Nephron progenitor cell (in vitro differentiated cells): ENCODE measurements at regions not wholly inside any gene's neighbourhood (a gene's known extent, or its start where the extent isn't known, plus 50 kb on each side); places are given as distances from the start of the nearest gene placed in this dataset.

Experiments
- DNase-seq: peaks from one replicate; pipeline ENCODE4 v3.0.0; 2021
- H3K27ac Mint-ChIP-seq: 2 replicates; pipeline ENCODE4 v1.8.0; 2021; ENCODE audit warnings: mild to moderate bottlenecking, moderate library complexity, mixed read lengths
- H3K27me3 Mint-ChIP-seq: 2 replicates; pipeline ENCODE4 v1.8.0; 2021; ENCODE audit warnings: mild to moderate bottlenecking, low read depth, mixed read lengths; ENCODE audit not compliant: poor library complexity
- H3K36me3 Mint-ChIP-seq: 2 replicates; pipeline ENCODE4 v1.8.0; 2021; ENCODE audit warnings: low read depth, mixed read lengths
- H3K4me1 Mint-ChIP-seq: 2 replicates; pipeline ENCODE4 v1.8.0; 2021; ENCODE audit warnings: mixed read lengths
- H3K4me3 Mint-ChIP-seq: 2 replicates; pipeline ENCODE4 v1.8.0; 2021; ENCODE audit warnings: mild to moderate bottlenecking, moderate library complexity, mixed read lengths
- H3K9me3 Mint-ChIP-seq: 2 replicates; pipeline ENCODE4 v1.8.0; 2021; ENCODE audit warnings: mild to moderate bottlenecking, moderate library complexity, mixed read lengths
- TF ChIP-seq, protein P1 (sequence below): fragments of 200-600 bp; sonication (generic); IDR thresholded peaks from 2 replicates; pipeline ENCODE4 v1.5.0; 2021; ENCODE audit warnings: antibody characterized with exemption

DNA sequence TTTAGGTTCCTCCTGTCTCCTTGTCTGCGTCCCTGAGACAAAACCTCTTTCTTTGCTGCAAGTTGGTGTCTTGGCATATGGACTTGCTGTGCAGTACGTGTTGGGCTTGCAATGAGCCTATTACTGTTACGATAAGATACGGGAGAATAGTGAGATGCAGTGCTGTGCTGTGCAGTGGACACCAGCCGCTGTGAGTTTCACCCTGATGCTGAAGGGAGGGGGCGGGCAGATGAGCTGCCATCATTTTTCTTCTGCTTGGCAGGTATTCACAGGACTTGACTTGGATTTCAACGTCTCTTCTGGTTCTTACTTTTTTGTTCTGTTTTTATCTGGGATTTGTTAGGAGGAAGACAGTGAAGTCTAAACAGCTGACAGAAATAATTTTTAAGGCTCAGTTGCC is 257.1 kb upstream of the PITRM1 start:
- TF ChIP-seq, protein P1, sequence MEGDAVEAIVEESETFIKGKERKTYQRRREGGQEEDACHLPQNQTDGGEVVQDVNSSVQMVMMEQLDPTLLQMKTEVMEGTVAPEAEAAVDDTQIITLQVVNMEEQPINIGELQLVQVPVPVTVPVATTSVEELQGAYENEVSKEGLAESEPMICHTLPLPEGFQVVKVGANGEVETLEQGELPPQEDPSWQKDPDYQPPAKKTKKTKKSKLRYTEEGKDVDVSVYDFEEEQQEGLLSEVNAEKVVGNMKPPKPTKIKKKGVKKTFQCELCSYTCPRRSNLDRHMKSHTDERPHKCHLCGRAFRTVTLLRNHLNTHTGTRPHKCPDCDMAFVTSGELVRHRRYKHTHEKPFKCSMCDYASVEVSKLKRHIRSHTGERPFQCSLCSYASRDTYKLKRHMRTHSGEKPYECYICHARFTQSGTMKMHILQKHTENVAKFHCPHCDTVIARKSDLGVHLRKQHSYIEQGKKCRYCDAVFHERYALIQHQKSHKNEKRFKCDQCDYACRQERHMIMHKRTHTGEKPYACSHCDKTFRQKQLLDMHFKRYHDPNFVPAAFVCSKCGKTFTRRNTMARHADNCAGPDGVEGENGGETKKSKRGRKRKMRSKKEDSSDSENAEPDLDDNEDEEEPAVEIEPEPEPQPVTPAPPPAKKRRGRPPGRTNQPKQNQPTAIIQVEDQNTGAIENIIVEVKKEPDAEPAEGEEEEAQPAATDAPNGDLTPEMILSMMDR, result no peak
- H3K9me3 Mint-ChIP-seq, result peaks cover 9% of the 10 kb centered on the region
- H3K36me3 Mint-ChIP-seq, result no peaks in the 10 kb centered on the region
- no peak for DNase-seq
- H3K27ac Mint-ChIP-seq, result peak overlapping the region; percentile 57
- H3K27me3 Mint-ChIP-seq, result no peaks in the 10 kb centered on the region
- H3K4me3 Mint-ChIP-seq, result no peak overlapping the region
- H3K4me1 Mint-ChIP-seq, result peaks cover 18% of the 10 kb centered on the region

DNA sequence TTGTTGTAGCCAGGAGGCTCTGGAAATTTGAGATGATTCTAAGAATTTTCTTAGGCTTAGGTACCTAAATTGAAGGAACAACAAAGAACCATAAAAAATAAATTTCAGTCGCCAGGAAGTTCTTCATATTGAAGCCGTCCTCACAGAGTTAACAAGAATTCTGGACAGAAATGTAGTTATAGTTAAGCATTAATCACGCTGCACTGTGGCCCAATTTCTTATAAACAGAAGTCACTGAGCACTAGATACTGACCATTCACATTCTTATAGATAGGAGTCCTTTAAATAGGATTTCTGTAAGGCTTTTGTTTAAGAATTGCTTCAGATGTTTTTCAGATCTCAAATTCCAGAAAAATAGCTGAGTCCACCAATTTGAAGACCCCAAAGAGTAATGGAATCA is 256.2 kb upstream of the PITRM1 start:
- Mint-ChIP-seq H3K27ac (no peak overlapping the region), H3K4me1 (peaks cover 19% of the 10 kb centered on the region), H3K4me3 (no peak overlapping the region), H3K27me3 (no peaks in the 10 kb centered on the region), H3K36me3 (no peaks in the 10 kb centered on the region), H3K9me3 (peaks cover 9% of the 10 kb centered on the region)
- no peak for DNase-seq
- TF ChIP-seq, protein P1, result no peak

GRCh38 chr10:3427950-3428354 is 255.4 kb upstream of the PITRM1 start:
- H3K27ac Mint-ChIP-seq, result peak overlapping the region; percentile 54
- H3K9me3 Mint-ChIP-seq, result peaks cover 9% of the 10 kb centered on the region
- no peak for DNase-seq
- no peaks in the 10 kb centered on the region for H3K27me3 Mint-ChIP-seq
- no peaks in the 10 kb centered on the region for H3K36me3 Mint-ChIP-seq
- H3K4me1 Mint-ChIP-seq, result peaks cover 28% of the 10 kb centered on the region
- TF ChIP-seq, protein P1, result no peak
- no peak overlapping the region for H3K4me3 Mint-ChIP-seq

GRCh38 chr10:3427347-3427746 is 254.8 kb upstream of the PITRM1 start:
- TF ChIP-seq, protein P1, result no peak
- no peak for DNase-seq
- Mint-ChIP-seq H3K27me3 (peaks cover 4% of the 10 kb centered on the region), H3K4me1 (peaks cover 29% of the 10 kb centered on the region), H3K4me3 (no peak overlapping the region), H3K9me3 (peaks cover 9% of the 10 kb centered on the region), H3K36me3 (no peaks in the 10 kb centered on the region), H3K27ac (no peak overlapping the region)

DNA sequence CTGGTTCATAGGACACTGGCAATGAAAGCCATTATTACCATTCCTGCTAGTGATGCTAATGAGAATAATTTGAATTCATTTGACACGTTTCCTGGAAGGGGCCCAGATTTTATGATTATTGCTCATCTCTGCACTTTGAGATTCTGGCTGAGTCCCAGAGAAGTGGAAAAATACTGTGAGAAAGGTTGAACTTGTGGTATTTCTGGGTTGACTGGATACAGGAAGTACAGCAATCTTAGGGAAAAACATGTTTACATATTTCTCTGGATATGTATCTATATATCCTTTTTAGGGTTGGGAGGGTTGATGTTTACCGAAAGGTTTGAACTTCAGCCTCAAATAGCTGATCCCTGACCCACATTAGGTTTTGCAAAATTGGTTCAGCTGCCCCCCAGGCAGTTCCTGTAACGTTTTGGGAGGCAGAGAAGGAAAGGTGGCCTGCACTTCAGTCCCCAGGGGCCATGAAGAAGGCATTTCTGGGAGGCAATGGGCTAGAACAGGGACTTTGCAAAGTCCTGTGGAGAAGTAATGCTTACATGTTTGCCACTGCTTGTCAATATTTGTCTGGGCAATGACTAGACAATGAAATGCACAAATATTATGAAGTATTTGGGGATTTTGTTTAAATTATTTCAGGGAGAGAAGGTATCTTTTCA is 253.7 kb upstream of the PITRM1 start:
- Mint-ChIP-seq H3K27ac (no peak overlapping the region), H3K36me3 (no peaks in the 10 kb centered on the region), H3K4me1 (peaks cover 29% of the 10 kb centered on the region), H3K4me3 (no peak overlapping the region), H3K9me3 (peaks cover 9% of the 10 kb centered on the region), H3K27me3 (peaks cover 5% of the 10 kb centered on the region)
- no peak for DNase-seq
- TF ChIP-seq, protein P1, result no peak

GRCh38 chr10:3425716-3426115 is 253.1 kb upstream of the PITRM1 start:
- H3K4me1 Mint-ChIP-seq, result peaks cover 29% of the 10 kb centered on the region
- peaks cover 3% of the 10 kb centered on the region for H3K9me3 Mint-ChIP-seq
- no peaks in the 10 kb centered on the region for H3K36me3 Mint-ChIP-seq
- TF ChIP-seq, protein P1, result no peak
- no peak overlapping the region for H3K4me3 Mint-ChIP-seq
- H3K27me3 Mint-ChIP-seq, result peaks cover 5% of the 10 kb centered on the region
- DNase-seq, result no peak
- no peak overlapping the region for H3K27ac Mint-ChIP-seq
